ENCODE measurements at regions not wholly inside any gene's neighbourhood (a gene's known extent, or its start where the extent isn't known, plus 50 kb on each side); places are given as distances from the start of the nearest gene placed in this dataset.

- DNase-seq (ENCODE audit: low spot score), result no peak
- no peak for TF ChIP-seq CTCF (IDR thresholded peaks at IDR 0.05; ENCODE audit: extremely low read depth, insufficient read depth, missing control alignments)
- in situ Hi-C loops (cut with MboI; ENCODE audit: low pct_unique_long_range_greater_than_20kb, low sequenced_read_pairs, unreplicated experiment), result no loop called here
Observed at GRCh38 chr4:73348185-73348584, 55.9 kb upstream of the ALB start.

- no peak for DNase-seq (ENCODE audit: low spot score)
- in situ Hi-C loops (cut with MboI; ENCODE audit: low pct_unique_long_range_greater_than_20kb, low sequenced_read_pairs, unreplicated experiment), result no loop called here
- TF ChIP-seq CTCF (IDR thresholded peaks at IDR 0.05; ENCODE audit: extremely low read depth, insufficient read depth, missing control alignments), result no peak
Observed at GRCh38 chr4:73347497-73347896, 56.6 kb upstream of the ALB start.

- in situ Hi-C loops (cut with MboI; ENCODE audit: low pct_unique_long_range_greater_than_20kb, low sequenced_read_pairs, unreplicated experiment), result no loop called here
- no peak for TF ChIP-seq CTCF (IDR thresholded peaks at IDR 0.05; ENCODE audit: extremely low read depth, insufficient read depth, missing control alignments)
- DNase-seq (ENCODE audit: low spot score), result no peak
Observed at GRCh38 chr4:73345399-73345975, 58.6 kb upstream of the ALB start.

- no peak for DNase-seq (ENCODE audit: low spot score)
- TF ChIP-seq CTCF (IDR thresholded peaks at IDR 0.05; ENCODE audit: extremely low read depth, insufficient read depth, missing control alignments), result no peak
- in situ Hi-C loops (cut with MboI; ENCODE audit: low pct_unique_long_range_greater_than_20kb, low sequenced_read_pairs, unreplicated experiment), result no loop called here
Observed at GRCh38 chr4:73344106-73344505, 60.0 kb upstream of the ALB start.

- in situ Hi-C loops (cut with MboI; ENCODE audit: low pct_unique_long_range_greater_than_20kb, low sequenced_read_pairs, unreplicated experiment), result no loop called here
- no peak for DNase-seq (ENCODE audit: low spot score)
- no peak for TF ChIP-seq CTCF (IDR thresholded peaks at IDR 0.05; ENCODE audit: extremely low read depth, insufficient read depth, missing control alignments)
Observed at GRCh38 chr4:73343432-73343831, 60.7 kb upstream of the ALB start.

GRCh38 chr4:73341454-73341853 is 62.6 kb upstream of the ALB start:
- in situ Hi-C loops (cut with MboI; ENCODE audit: low pct_unique_long_range_greater_than_20kb, low sequenced_read_pairs, unreplicated experiment), result no loop called here
- TF ChIP-seq CTCF (IDR thresholded peaks at IDR 0.05; ENCODE audit: extremely low read depth, insufficient read depth, missing control alignments), result peak; percentile 71
- DNase-seq (ENCODE audit: low spot score), result peak; percentile 42

GRCh38 chr4:73340917-73341316 is 63.2 kb upstream of the ALB start:
- DNase-seq (ENCODE audit: low spot score), result no peak
- TF ChIP-seq CTCF (IDR thresholded peaks at IDR 0.05; ENCODE audit: extremely low read depth, insufficient read depth, missing control alignments), result no peak
- in situ Hi-C loops (cut with MboI; ENCODE audit: low pct_unique_long_range_greater_than_20kb, low sequenced_read_pairs, unreplicated experiment), result no loop called here

All from GM13977 (cell line).